Mesenchymal stem cell (in vitro differentiated cells and primary cell): ENCODE measurements at regions not wholly inside any gene's neighbourhood (a gene's known extent, or its start where the extent isn't known, plus 50 kb on each side); places are given as distances from the start of the nearest gene placed in this dataset.
"Not testable (repeated sequence)": the region's sequence is repeated elsewhere in the genome, so short reads cannot be mapped to it uniquely, and the experiment has no call there.

Source experiments
- DNase-seq: peaks from one replicate; pipeline ENCODE4 v3.0.0-alpha.2; 2013
- H2AFZ ChIP-seq: one replicate; pipeline ENCODE4 v1.6.1; 2013; ENCODE audit warnings: low read depth, mild to moderate bottlenecking, control low read depth, inconsistent platforms, low read length, moderate library complexity
- H2AK5ac ChIP-seq: 2 replicates; pipeline ENCODE4 v1.6.1; 2013; ENCODE audit warnings: low read length, moderate library complexity, mild to moderate bottlenecking, inconsistent platforms; ENCODE audit not compliant: severe bottlenecking
- H2BK120ac ChIP-seq: one replicate; pipeline ENCODE4 v1.6.1; 2013; ENCODE audit warnings: low read depth, mild to moderate bottlenecking, inconsistent platforms, low read length, moderate library complexity
- H2BK12ac ChIP-seq, 2 experiments: one replicate each; pipeline ENCODE4 v1.6.1; 2013; ENCODE audit warnings: inconsistent platforms in 2 of 2, low read length in 2 of 2, mild to moderate bottlenecking in 2 of 2, moderate library complexity in 2 of 2, control low read depth in 1 of 2
- H2BK15ac ChIP-seq: one replicate; pipeline ENCODE4 v1.6.1; 2013; ENCODE audit warnings: mild to moderate bottlenecking, low read depth, inconsistent platforms; ENCODE audit not compliant: poor library complexity, severe bottlenecking
- H2BK5ac ChIP-seq: 2 replicates; pipeline ENCODE4 v1.6.1; 2013; ENCODE audit warnings: low read depth, mild to moderate bottlenecking, low read length, control low read depth, inconsistent platforms; ENCODE audit not compliant: poor library complexity, severe bottlenecking
- H3K14ac ChIP-seq, 2 experiments: one replicate each; pipeline ENCODE4 v1.6.1; 2013; ENCODE audit warnings: inconsistent platforms in 2 of 2, low read length in 2 of 2, control low read depth in 1 of 2, mild to moderate bottlenecking in 1 of 2, moderate library complexity in 1 of 2
- H3K18ac ChIP-seq, 2 experiments: one replicate each; pipeline ENCODE4 v1.6.1; 2013; ENCODE audit warnings: inconsistent platforms in 2 of 2, low read length in 2 of 2, control low read depth in 1 of 2, low read depth in 1 of 2, mild to moderate bottlenecking in 1 of 2
- H3K23ac ChIP-seq, 2 experiments: one replicate each; pipeline ENCODE4 v1.6.1; 2013; ENCODE audit warnings: inconsistent platforms in 2 of 2, low read length in 2 of 2, mild to moderate bottlenecking in 2 of 2, moderate library complexity in 2 of 2, control low read depth in 1 of 2
- H3K27ac ChIP-seq: 2 replicates; pipeline ENCODE4 v1.5.1; 2013; ENCODE audit warnings: mild to moderate bottlenecking, moderate library complexity, low read length, control low read depth, inconsistent platforms; ENCODE audit not compliant: poor library complexity, severe bottlenecking
- H3K27me3 ChIP-seq, 2 experiments: 2 replicates each; pipeline versions ENCODE4 v1.6.1 to v1.7.0; 2013; ENCODE audit warnings: low read length in 2 of 2, mild to moderate bottlenecking in 2 of 2, moderate library complexity in 2 of 2, control low read depth in 1 of 2, inconsistent platforms in 1 of 2; ENCODE audit not compliant: control insufficient read depth in 1 of 2, insufficient read depth in 1 of 2
- H3K36me3 ChIP-seq, 2 experiments: 2 replicates each; pipeline versions ENCODE4 v1.6.1 to v1.7.0; 2013; ENCODE audit warnings: low read length in 2 of 2, control low read depth in 1 of 2, inconsistent platforms in 1 of 2, low read depth in 1 of 2, mild to moderate bottlenecking in 1 of 2; ENCODE audit not compliant: insufficient read depth in 2 of 2, control insufficient read depth in 1 of 2
- H3K4ac ChIP-seq, 2 experiments: one replicate each; pipeline ENCODE4 v1.6.1; 2013; ENCODE audit warnings: inconsistent platforms in 2 of 2, low read length in 2 of 2, mild to moderate bottlenecking in 2 of 2, moderate library complexity in 2 of 2, control low read depth in 1 of 2, low read depth in 1 of 2
- H3K4me1 ChIP-seq: 2 replicates; pipeline ENCODE4 v1.6.1; 2013; ENCODE audit warnings: low read depth, low read length, control low read depth; ENCODE audit not compliant: control insufficient read depth, insufficient read depth
- H3K4me2 ChIP-seq: 2 replicates; pipeline ENCODE4 v1.6.1; 2013; ENCODE audit warnings: low read length, mild to moderate bottlenecking, inconsistent platforms; ENCODE audit not compliant: poor library complexity, severe bottlenecking
- H3K4me3 ChIP-seq, 2 experiments: 2 replicates each; pipeline versions ENCODE4 v1.5.1 to v1.7.0; 2013; ENCODE audit warnings: low read length in 2 of 2, mild to moderate bottlenecking in 2 of 2, control low read depth in 1 of 2, low read depth in 1 of 2; ENCODE audit not compliant: insufficient read depth in 1 of 2
- H3K79me1 ChIP-seq: replicated peaks from 2 replicates; pipeline ENCODE4 v1.6.1; 2013; ENCODE audit warnings: mild to moderate bottlenecking, control low read depth, low read length, inconsistent platforms; ENCODE audit not compliant: poor library complexity, severe bottlenecking
- H3K9ac ChIP-seq: 2 replicates; pipeline ENCODE4 v1.7.0; 2013; ENCODE audit warnings: mild to moderate bottlenecking, low read length, moderate library complexity
- H3K9me3 ChIP-seq: 2 replicates; pipeline ENCODE4 v1.7.0; 2013; ENCODE audit warnings: mild to moderate bottlenecking, low read length; ENCODE audit not compliant: control insufficient read depth
- H4K8ac ChIP-seq: one replicate; pipeline ENCODE4 v1.6.1; 2013; ENCODE audit warnings: inconsistent platforms, mild to moderate bottlenecking, low read length, moderate library complexity
- H4K91ac ChIP-seq: one replicate; pipeline ENCODE4 v1.6.1; 2013; ENCODE audit warnings: mild to moderate bottlenecking, low read length, inconsistent platforms
- WGBS: methylation state at CpG from one replicate; pipeline ENCODE4 v1.1.7; 2013; ENCODE audit warnings: mixed read lengths; 5-methylcytosine and 5-hydroxymethylcytosine counted together

DNA sequence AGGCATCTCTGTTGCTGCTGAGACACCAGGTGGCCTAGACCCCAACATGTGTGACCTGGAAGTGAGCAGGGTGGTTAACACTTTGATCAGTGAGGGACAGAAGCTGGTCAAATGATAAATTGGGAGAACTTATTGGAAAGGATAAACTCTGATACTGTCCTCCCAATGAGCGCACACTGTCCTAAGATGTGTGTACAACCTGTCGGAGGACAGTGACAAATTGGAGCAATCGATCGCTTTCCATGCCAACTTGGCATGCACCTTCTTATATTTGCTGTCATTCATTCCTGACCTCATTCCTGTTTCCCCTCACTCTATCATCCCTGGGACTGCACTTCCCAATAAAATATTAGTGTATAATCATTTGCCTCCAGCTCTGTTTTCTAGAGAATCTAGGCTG, 198.7 kb upstream of the PROK2 start:
- Histone ChIP-seq H3K23ac (no peak overlapping the region), H2BK120ac (no peak overlapping the region), H3K4me2 (no peak overlapping the region), H3K4ac (no peak overlapping the region), H3K9me3 (no peaks in the 10 kb centered on the region), H4K8ac (no peak overlapping the region), H3K14ac (no peak overlapping the region), H3K27me3 (no peaks in the 10 kb centered on the region), H3K79me1 (no peaks in the 10 kb centered on the region), H3K27ac (no peak overlapping the region), H2AK5ac (no peak overlapping the region), H3K36me3 (no peaks in the 10 kb centered on the region), H3K9ac (no peak overlapping the region), H2AFZ (no peak overlapping the region), H2BK12ac (no peak overlapping the region), H3K4me3 (no peak overlapping the region), H3K18ac (no peak overlapping the region), H3K4me1 (peaks cover 6% of the 10 kb centered on the region), H4K91ac (no peak overlapping the region), H2BK15ac (no peak overlapping the region), H2BK5ac (no peak overlapping the region)
- WGBS: 100% methylated on average over 4 of the region's 4 CpGs
- DNase-seq: no peak

DNA sequence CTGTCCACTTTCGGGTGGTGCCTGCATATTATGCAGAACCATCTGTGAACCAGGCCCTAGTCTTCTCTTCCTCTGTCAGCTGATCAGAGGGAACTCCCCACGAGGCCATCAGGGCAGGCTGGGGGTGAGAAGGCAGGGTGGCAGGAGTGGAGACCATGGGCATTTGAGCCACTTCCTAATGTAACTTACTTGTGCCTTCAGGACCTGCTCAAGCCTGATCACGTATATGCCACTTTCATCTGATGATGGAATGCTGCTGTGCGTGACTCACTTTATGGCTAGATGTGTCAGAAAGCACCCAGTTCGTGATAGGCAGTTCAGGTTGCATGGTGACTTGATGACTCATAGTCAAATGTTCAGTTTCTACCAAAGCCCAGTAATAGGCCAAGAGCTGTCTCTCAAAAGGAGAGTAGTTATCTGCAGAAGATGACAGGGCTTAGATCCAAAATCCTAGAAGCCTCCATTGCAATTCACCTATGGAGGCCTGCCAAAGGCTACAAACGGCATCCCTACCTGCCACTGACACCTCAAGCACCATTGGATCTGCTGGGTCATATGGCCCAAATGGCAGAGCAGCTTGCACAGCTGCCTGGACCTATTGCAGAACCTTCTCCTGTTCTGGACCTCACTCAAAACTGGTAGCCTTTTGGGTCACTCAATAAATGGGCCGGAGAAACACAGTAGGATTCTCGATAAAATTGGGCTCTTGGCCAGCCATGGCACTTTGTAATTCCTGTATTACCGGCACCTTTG, 197.7 kb upstream of the PROK2 start:
- H2BK12ac ChIP-seq, H3K36me3 ChIP-seq, H4K91ac ChIP-seq, H2BK15ac ChIP-seq, H3K9ac ChIP-seq, H3K4me1 ChIP-seq, H3K4ac ChIP-seq, H2AK5ac ChIP-seq, H3K4me3 ChIP-seq, H2BK120ac ChIP-seq, H3K23ac ChIP-seq, H3K27ac ChIP-seq, H3K9me3 ChIP-seq, H3K4me2 ChIP-seq, H3K79me1 ChIP-seq, H3K27me3 ChIP-seq, H2AFZ ChIP-seq, H4K8ac ChIP-seq, H2BK5ac ChIP-seq: not testable (repeated sequence)
- 42% methylated on average over 8 of the region's 9 CpGs for WGBS
- Histone ChIP-seq H3K18ac (peak overlapping the region in 1 of 2 experiments; percentile 43), H3K14ac (peak overlapping the region in 1 of 2 experiments; percentile 49)
- peak; percentile 84 for DNase-seq

DNA sequence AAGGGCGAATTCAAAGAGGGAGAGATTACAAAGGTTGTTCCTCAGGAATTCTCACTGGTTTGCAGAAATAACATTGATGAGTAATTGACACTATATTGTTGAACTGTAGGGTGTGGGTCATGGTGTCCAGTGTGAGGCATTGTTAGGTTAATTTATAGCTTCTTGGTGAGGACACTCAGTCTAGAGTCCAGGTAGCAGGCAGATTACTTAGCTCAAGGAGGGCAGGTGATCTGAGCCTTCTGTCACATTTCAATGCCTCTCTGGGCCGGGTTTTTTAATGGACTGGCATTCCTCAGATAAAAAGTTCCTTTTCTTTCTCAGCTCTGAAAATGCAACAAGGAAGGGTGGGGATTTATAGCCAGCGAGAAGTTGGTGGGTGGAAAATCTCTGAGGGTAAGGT, 194.2 kb upstream of the PROK2 start:
- Histone ChIP-seq H3K4ac (no peak overlapping the region), H4K8ac (no peak overlapping the region), H2BK15ac (no peak overlapping the region), H3K36me3 (no peaks in the 10 kb centered on the region), H2AFZ (no peak overlapping the region), H2BK5ac (no peak overlapping the region), H2BK12ac (no peak overlapping the region), H3K18ac (no peak overlapping the region), H3K23ac (no peak overlapping the region), H2BK120ac (no peak overlapping the region), H4K91ac (no peak overlapping the region), H3K4me1 (peaks cover 6% of the 10 kb centered on the region), H3K4me3 (no peak overlapping the region), H3K14ac (no peak overlapping the region), H3K27ac (no peak overlapping the region), H3K4me2 (no peak overlapping the region), H3K9me3 (peaks cover 5% of the 10 kb centered on the region), H3K9ac (no peak overlapping the region), H3K79me1 (no peaks in the 10 kb centered on the region), H2AK5ac (no peak overlapping the region), H3K27me3 (peaks cover 0 to 25% of the 10 kb centered on the region in 2 experiments)
- DNase-seq: no peak
- WGBS: 80% methylated on average over 3 of the region's 3 CpGs

DNA sequence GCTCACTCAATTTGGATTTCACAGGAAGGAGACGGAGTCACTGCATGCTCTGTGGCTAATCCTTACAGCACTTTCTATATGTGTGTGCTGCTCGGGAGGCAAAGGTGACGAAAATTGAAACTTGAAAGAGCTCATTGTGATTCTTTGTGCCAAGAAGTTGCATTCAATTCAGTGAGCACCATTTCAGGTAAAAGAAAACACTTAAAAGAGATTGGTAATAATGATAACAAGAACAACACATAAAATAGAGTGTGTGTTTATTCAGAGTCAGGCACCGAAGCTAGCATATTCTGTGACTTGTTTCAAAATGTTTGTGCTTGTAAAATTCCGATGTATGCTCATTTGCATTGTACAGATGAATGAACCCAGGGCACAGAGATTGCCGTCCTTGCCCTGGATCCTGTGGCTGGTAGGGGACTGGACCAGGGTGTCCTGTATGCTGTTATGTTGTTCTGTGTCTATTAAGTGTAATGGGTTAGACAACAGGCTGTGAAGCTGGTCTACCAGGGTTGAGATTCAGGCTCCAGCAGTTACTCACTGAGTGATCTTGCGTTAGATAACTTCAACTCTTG, 193.3 kb upstream of the PROK2 start:
- WGBS: 75% methylated on average over 7 of the region's 7 CpGs
- Histone ChIP-seq H3K4me1 (peaks cover 6% of the 10 kb centered on the region), H3K4me3 (no peak overlapping the region), H2BK5ac (no peak overlapping the region), H3K79me1 (no peaks in the 10 kb centered on the region), H4K8ac (no peak overlapping the region), H3K36me3 (no peaks in the 10 kb centered on the region), H3K27me3 (peaks cover 0 to 34% of the 10 kb centered on the region in 2 experiments), H2AFZ (no peak overlapping the region), H4K91ac (no peak overlapping the region), H2BK120ac (no peak overlapping the region), H3K9me3 (peaks cover 5% of the 10 kb centered on the region), H3K4me2 (no peak overlapping the region), H2AK5ac (no peak overlapping the region), H2BK12ac (no peak overlapping the region), H2BK15ac (no peak overlapping the region), H3K23ac (no peak overlapping the region), H3K14ac (no peak overlapping the region), H3K9ac (no peak overlapping the region), H3K4ac (no peak overlapping the region), H3K27ac (no peak overlapping the region), H3K18ac (no peak overlapping the region)
- no peak for DNase-seq
